ENCODE measurements at regions not wholly inside any gene's neighbourhood (a gene's known extent, or its start where the extent isn't known, plus 50 kb on each side); places are given as distances from the start of the nearest gene placed in this dataset.

GRCh38 chr3:14286887-14287500 lies 108.4 kb downstream of the LSM3 start:
- TF ChIP-seq CTCF (IDR thresholded peaks at IDR 0.05) (no peak), POLR2AphosphoS5 (IDR thresholded peaks at IDR 0.05) (no peak), POLR2A (IDR thresholded peaks at IDR 0.05) (no peak), EP300 (IDR thresholded peaks at IDR 0.05; ENCODE audit: low read depth) (no peak)
